NK-92 treated with Interleukin-12 subunit alpha and Interleukin-12 subunit beta, amount 100 ng/mL, for 24 hours (cell line): ENCODE measurements at regions not wholly inside any gene's neighbourhood (a gene's known extent, or its start where the extent isn't known, plus 50 kb on each side); places are given as distances from the start of the nearest gene placed in this dataset.

Experiments
- DNase-seq: peaks from one replicate; lab custom pipeline; 2025; lab: John Stamatoyannopoulos, UW

GRCh38 chr13:59494151-59494550 is 669.6 kb downstream of the DIAPH3 start:
- no peak for DNase-seq

GRCh38 chr13:59494560-59494970 is 669.2 kb downstream of the DIAPH3 start:
- DNase-seq: no peak

- DNase-seq: no peak
Measured at GRCh38 chr13:59495299-59495698, 668.4 kb downstream of the DIAPH3 start.

- no peak for DNase-seq
Measured at GRCh38 chr13:59495936-59496512, 667.7 kb downstream of the DIAPH3 start.

- DNase-seq: no peak
Measured at GRCh38 chr13:59497621-59498247, 666.0 kb downstream of the DIAPH3 start.

GRCh38 chr13:59501004-59501403 is 662.7 kb downstream of the DIAPH3 start:
- DNase-seq: no peak

- no peak for DNase-seq
Measured at GRCh38 chr13:59504407-59504806, 659.3 kb downstream of the DIAPH3 start.

GRCh38 chr13:59510386-59510785 is 653.3 kb downstream of the DIAPH3 start:
- no peak for DNase-seq

- no peak for DNase-seq
Measured at GRCh38 chr13:59513686-59514085, 650.0 kb downstream of the DIAPH3 start.

- no peak for DNase-seq
Measured at GRCh38 chr13:59514316-59514715, 649.4 kb downstream of the DIAPH3 start.

GRCh38 chr13:59519819-59520218 is 643.9 kb downstream of the DIAPH3 start:
- DNase-seq: no peak

GRCh38 chr13:59521549-59521948 is 642.2 kb downstream of the DIAPH3 start:
- DNase-seq: no peak

- no peak for DNase-seq
Measured at GRCh38 chr13:59522652-59523051, 641.1 kb downstream of the DIAPH3 start.

GRCh38 chr13:59527500-59527899 is 636.2 kb downstream of the DIAPH3 start:
- DNase-seq: no peak

- DNase-seq: no peak
Measured at GRCh38 chr13:59531571-59532091, 632.1 kb downstream of the DIAPH3 start.

GRCh38 chr13:59532405-59532804 is 631.3 kb downstream of the DIAPH3 start:
- DNase-seq: no peak

- DNase-seq: no peak
Measured at GRCh38 chr13:59533561-59534555, 629.9 kb downstream of the DIAPH3 start.

- DNase-seq: no peak
Measured at GRCh38 chr13:59534806-59535205, 628.9 kb downstream of the DIAPH3 start.

- no peak for DNase-seq
Measured at GRCh38 chr13:59537500-59537899, 626.2 kb downstream of the DIAPH3 start.

- no peak for DNase-seq
Measured at GRCh38 chr13:59538512-59538911, 625.2 kb downstream of the DIAPH3 start.

- no peak for DNase-seq
Measured at GRCh38 chr13:59542303-59542702, 621.4 kb downstream of the DIAPH3 start.

GRCh38 chr13:59543418-59543817 is 620.3 kb downstream of the DIAPH3 start:
- DNase-seq: no peak

- no peak for DNase-seq
Measured at GRCh38 chr13:59545007-59545406, 618.7 kb downstream of the DIAPH3 start.
